Calu3 (cell line): ENCODE measurements at regions not wholly inside any gene's neighbourhood (a gene's known extent, or its start where the extent isn't known, plus 50 kb on each side); places are given as distances from the start of the nearest gene placed in this dataset.

Experiments used
- BruUV-seq: library from RNA; stranded (reverse); fragments of 400-500 nt; replicated peaks from 2 replicates; lab custom pipeline; 2021; lab: Mats Ljungman, UMichigan
- CTCF ChIA-PET: fragments of 300-600 bp; sonication (Branson Sonifier 250); formaldehyde crosslinking; loops from one replicate; lab custom pipeline; 2022; ENCODE audit warnings: antibody characterized with exemption; lab: Charles Lee
- DNase-seq: peaks from one replicate; pipeline ENCODE4 v3.0.0; 2022
- H3K27ac Mint-ChIP-seq: one replicate; pipeline ENCODE4 v1.8.0; 2022; ENCODE audit warnings: mixed read lengths; ENCODE audit not compliant: unreplicated experiment
- H3K27me3 Mint-ChIP-seq: one replicate; pipeline ENCODE4 v1.8.0; 2022; ENCODE audit warnings: mixed read lengths; ENCODE audit not compliant: unreplicated experiment
- H3K36me3 Mint-ChIP-seq: one replicate; pipeline ENCODE4 v1.8.0; 2022; ENCODE audit warnings: mild to moderate bottlenecking, moderate library complexity, mixed read lengths; ENCODE audit not compliant: insufficient read depth, unreplicated experiment
- H3K4me1 Mint-ChIP-seq: one replicate; pipeline ENCODE4 v1.8.0; 2022; ENCODE audit warnings: mild to moderate bottlenecking, low read depth, mixed read lengths; ENCODE audit not compliant: unreplicated experiment
- H3K4me3 Mint-ChIP-seq: one replicate; pipeline ENCODE4 v1.8.0; 2022; ENCODE audit warnings: mild to moderate bottlenecking, low read depth, moderate library complexity, mixed read lengths; ENCODE audit not compliant: unreplicated experiment
- H3K9me3 Mint-ChIP-seq: one replicate; pipeline ENCODE4 v1.8.0; 2022; ENCODE audit warnings: low read depth, mixed read lengths; ENCODE audit not compliant: unreplicated experiment
- intact Hi-C: fragments of 100-400 bp; cut with micrococcal nuclease; formaldehyde crosslinking; loops from one replicate; pipeline ENCODE4 v1.10.0; 2022; ENCODE audit not compliant: unreplicated experiment
- TF ChIP-seq, protein P1 (sequence below): fragments of 200-600 bp; IDR thresholded peaks from one replicate; pipeline ENCODE4 v1.8.0; 2022; ENCODE audit warnings: antibody characterized with exemption; ENCODE audit not compliant: unreplicated experiment

DNA sequence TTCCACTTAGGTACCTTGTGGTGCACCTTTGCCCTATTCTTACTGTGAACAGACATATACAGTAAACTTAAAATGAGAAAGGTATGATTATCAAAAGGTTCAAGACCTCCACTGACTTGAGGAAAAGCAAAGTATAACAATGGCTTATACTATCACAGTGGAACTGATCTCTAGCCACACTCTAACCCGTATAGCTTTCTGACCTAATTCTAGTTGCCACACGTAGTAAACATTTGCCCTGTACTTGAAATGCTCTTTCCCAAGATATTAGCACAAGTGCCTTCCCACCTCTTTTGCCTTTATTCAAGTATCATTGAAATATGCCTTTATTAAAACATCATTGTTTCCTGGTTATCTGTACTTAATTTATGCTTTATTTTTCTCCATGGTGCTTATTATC lies 250.4 kb upstream of the PPFIA2 start:
- peaks cover 4% of the 10 kb centered on the region for H3K9me3 Mint-ChIP-seq
- intact Hi-C loops = no loop called here
- no TSS peak for BruUV-seq
- H3K4me3 Mint-ChIP-seq = no peak overlapping the region
- no peak for DNase-seq
- H3K27ac Mint-ChIP-seq = no peak overlapping the region
- TF ChIP-seq, protein P1, sequence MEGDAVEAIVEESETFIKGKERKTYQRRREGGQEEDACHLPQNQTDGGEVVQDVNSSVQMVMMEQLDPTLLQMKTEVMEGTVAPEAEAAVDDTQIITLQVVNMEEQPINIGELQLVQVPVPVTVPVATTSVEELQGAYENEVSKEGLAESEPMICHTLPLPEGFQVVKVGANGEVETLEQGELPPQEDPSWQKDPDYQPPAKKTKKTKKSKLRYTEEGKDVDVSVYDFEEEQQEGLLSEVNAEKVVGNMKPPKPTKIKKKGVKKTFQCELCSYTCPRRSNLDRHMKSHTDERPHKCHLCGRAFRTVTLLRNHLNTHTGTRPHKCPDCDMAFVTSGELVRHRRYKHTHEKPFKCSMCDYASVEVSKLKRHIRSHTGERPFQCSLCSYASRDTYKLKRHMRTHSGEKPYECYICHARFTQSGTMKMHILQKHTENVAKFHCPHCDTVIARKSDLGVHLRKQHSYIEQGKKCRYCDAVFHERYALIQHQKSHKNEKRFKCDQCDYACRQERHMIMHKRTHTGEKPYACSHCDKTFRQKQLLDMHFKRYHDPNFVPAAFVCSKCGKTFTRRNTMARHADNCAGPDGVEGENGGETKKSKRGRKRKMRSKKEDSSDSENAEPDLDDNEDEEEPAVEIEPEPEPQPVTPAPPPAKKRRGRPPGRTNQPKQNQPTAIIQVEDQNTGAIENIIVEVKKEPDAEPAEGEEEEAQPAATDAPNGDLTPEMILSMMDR = no peak
- CTCF ChIA-PET = no interaction called here
- peaks cover 8% of the 10 kb centered on the region for H3K4me1 Mint-ChIP-seq
- no peaks in the 10 kb centered on the region for H3K36me3 Mint-ChIP-seq
- H3K27me3 Mint-ChIP-seq = no peaks in the 10 kb centered on the region

DNA sequence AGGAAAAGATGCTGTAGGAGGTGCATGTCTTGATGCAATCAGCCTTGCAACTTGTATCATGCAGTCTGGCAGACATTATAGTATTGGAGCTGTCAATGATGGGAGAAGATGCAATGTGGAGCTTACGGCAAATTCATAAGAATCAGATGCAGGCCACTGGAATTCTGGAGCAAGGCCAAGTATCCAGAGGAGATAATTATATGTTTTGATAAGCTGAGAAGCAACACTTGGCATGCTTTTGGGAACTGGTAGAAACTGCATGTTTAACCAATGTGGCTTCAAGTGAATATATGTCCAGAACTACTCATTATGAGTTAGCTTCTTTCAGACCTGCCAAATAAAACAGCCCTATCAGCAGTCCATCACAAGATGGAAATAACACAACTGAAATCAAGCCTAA lies 249.1 kb upstream of the PPFIA2 start:
- intact Hi-C loops = no loop called here
- no peak for DNase-seq
- peaks cover 6% of the 10 kb centered on the region for H3K9me3 Mint-ChIP-seq
- H3K4me3 Mint-ChIP-seq = no peak overlapping the region
- TF ChIP-seq, protein P1 = no peak
- no peaks in the 10 kb centered on the region for H3K36me3 Mint-ChIP-seq
- H3K4me1 Mint-ChIP-seq = peaks cover 4% of the 10 kb centered on the region
- no peaks in the 10 kb centered on the region for H3K27me3 Mint-ChIP-seq
- H3K27ac Mint-ChIP-seq = no peak overlapping the region
- BruUV-seq = no TSS peak
- CTCF ChIA-PET = no interaction called here

DNA sequence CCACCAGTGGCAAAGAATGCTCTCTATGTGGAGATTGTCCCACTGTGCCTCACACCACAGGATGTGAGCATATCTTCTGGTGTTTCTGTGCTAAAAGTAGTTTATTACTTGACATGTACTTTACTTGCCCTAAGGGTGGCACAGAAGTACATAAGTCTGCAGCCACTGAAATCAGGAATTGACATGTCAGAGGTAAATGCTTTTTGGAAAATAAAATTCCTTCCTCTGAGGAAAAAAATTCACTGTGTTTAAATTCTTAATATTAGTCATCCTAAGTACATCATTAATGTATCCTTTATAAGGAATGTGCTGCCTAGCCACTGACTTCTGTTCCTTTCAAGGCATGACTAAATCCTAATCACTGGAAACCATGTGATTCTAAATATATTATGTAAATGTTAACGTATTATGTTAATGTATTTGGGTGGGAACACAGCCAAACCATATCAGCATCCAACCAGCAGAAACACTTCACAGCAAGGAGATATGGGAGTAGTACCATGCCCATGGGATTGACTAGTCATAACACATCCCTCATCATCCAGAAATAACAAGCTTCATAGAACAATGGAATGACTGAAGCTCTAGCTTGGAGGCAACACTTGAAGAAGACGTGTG lies 239.7 kb upstream of the PPFIA2 start:
- no peak overlapping the region for H3K27ac Mint-ChIP-seq

DNA sequence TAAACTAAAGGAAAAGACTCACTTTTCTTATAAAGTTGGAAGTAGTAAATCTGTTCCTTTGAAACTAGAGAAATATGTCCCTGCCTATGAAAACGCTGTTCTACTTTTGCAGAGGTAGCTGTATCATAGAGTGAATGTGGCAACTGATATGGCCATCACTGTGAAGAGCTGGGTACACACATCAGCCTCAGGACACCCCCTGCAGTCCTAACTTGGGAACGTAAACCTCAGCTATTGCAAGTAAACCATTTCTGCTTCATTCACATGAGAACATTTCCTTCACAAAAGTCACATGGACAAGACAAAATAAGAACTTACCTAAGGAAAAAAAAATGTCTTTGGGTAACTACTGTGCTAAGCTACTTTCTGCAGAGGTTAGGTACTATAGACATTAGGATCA lies 233.3 kb upstream of the PPFIA2 start:
- H3K27ac Mint-ChIP-seq = no peak overlapping the region
- CTCF ChIA-PET = interaction anchor here (1.1 to 1.3 kb wide), 2 partner anchors 348 to 366 kb away, joined by 3 read pairs; partner anchors contain the start of genes CCDC59 and METTL25
- H3K9me3 Mint-ChIP-seq = no peaks in the 10 kb centered on the region
- intact Hi-C loops = loop anchor here (1.0 kb wide), 1 partner anchor 348 kb away; no protein-coding TSS in a partner anchor
- no peaks in the 10 kb centered on the region for H3K27me3 Mint-ChIP-seq
- TF ChIP-seq, protein P1 = no peak
- no peaks in the 10 kb centered on the region for H3K36me3 Mint-ChIP-seq
- DNase-seq = peak; percentile 59
- BruUV-seq = no TSS peak
- peaks cover 9% of the 10 kb centered on the region for H3K4me1 Mint-ChIP-seq
- H3K4me3 Mint-ChIP-seq = no peak overlapping the region

More for the DNA sequence above, 239.7 kb upstream of the PPFIA2 start:
- no peak overlapping the region for H3K4me3 Mint-ChIP-seq
- no peaks in the 10 kb centered on the region for H3K4me1 Mint-ChIP-seq
- intact Hi-C loops = no loop called here
- CTCF ChIA-PET = no interaction called here
- DNase-seq = no peak
- H3K27me3 Mint-ChIP-seq = no peaks in the 10 kb centered on the region
- peaks cover 9% of the 10 kb centered on the region for H3K9me3 Mint-ChIP-seq
- TF ChIP-seq, protein P1 = no peak
- BruUV-seq = no TSS peak
- H3K36me3 Mint-ChIP-seq = no peaks in the 10 kb centered on the region
